ENCODE measurements at regions not wholly inside any gene's neighbourhood (a gene's known extent, or its start where the extent isn't known, plus 50 kb on each side); places are given as distances from the start of the nearest gene placed in this dataset.

DNA sequence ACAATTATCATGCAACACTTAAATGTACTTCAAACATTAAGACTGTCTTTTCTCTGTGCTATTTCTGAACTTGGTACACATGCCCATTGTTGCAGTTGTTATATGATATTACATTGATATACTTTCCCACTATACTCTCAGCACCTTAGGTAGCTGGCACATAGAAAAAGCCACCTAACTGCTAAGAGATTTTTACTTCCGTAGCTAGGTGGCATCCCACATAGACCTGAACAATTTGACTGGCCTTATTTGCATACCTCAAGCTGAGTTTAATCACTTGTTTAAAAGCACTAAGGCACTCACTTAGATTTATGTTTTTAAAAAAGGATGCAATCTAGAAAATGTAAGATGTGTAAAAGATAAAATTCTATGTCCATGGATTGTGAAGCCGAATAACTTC lies 194.2 kb downstream of the POU4F1 start:
- H3K27ac ChIP-seq, result no peak overlapping the region
- H3K4me3 ChIP-seq, result no peak overlapping the region
- no peak for DNase-seq
- intact Hi-C loops (cut with DNase I), result no loop called here
- TF ChIP-seq, protein P1, sequence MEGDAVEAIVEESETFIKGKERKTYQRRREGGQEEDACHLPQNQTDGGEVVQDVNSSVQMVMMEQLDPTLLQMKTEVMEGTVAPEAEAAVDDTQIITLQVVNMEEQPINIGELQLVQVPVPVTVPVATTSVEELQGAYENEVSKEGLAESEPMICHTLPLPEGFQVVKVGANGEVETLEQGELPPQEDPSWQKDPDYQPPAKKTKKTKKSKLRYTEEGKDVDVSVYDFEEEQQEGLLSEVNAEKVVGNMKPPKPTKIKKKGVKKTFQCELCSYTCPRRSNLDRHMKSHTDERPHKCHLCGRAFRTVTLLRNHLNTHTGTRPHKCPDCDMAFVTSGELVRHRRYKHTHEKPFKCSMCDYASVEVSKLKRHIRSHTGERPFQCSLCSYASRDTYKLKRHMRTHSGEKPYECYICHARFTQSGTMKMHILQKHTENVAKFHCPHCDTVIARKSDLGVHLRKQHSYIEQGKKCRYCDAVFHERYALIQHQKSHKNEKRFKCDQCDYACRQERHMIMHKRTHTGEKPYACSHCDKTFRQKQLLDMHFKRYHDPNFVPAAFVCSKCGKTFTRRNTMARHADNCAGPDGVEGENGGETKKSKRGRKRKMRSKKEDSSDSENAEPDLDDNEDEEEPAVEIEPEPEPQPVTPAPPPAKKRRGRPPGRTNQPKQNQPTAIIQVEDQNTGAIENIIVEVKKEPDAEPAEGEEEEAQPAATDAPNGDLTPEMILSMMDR (IDR thresholded peaks at IDR 0.05), result no peak
- H3K36me3 ChIP-seq, result no peaks in the 10 kb centered on the region
- H3K9me3 ChIP-seq, result no peaks in the 10 kb centered on the region
- H3K27me3 ChIP-seq, result no peaks in the 10 kb centered on the region
- no peak overlapping the region for H3K9ac ChIP-seq (ENCODE audit: low read depth in 2 of 2, low read length in 2 of 2)
- H3K4me1 ChIP-seq, result no peaks in the 10 kb centered on the region

- H3K27ac ChIP-seq, result no peak overlapping the region
- no peaks in the 10 kb centered on the region for H3K4me1 ChIP-seq
- intact Hi-C loops (cut with DNase I), result no loop called here
- H3K4me3 ChIP-seq, result no peak overlapping the region
- H3K27me3 ChIP-seq, result no peaks in the 10 kb centered on the region
- H3K9ac ChIP-seq (ENCODE audit: low read depth in 2 of 2, low read length in 2 of 2), result no peak overlapping the region
- no peaks in the 10 kb centered on the region for H3K36me3 ChIP-seq
- no peaks in the 10 kb centered on the region for H3K9me3 ChIP-seq
- TF ChIP-seq, protein P1 (IDR thresholded peaks at IDR 0.05), result no peak
- no peak for DNase-seq
Measured at GRCh38 chr13:78404846-78405360, 198.4 kb downstream of the POU4F1 start.

DNA sequence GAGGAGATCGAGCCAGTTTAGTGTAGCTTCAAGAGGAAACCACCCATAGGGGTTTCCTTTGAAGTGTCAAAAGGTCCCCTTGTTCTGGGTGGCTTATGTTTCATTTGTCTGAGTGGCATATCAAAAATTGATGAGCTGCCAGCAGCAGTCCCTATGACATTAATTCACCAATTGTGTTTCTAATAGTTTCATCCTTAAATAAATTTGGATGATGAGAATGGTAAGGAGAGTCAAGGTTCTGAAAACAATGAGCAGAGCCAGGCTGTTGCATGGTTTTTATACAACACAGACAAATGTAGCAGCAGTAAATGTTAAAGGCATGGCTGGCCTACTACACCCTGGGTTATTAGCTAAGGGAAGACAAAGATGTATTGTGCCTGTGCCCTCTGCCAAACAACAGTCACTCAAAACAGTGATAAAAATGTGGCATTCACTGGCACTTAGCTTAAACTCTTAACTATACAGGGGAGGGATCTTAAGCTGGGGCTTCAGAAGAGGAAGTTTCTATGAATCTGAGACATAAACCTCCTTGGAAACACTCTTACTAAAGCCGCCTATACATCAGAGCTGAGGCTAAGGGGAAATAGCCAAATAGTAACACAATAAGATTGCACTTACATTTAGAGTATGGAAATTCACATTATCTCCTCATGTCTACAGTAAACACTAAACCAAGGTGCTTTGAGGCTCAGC lies 200.5 kb downstream of the POU4F1 start:
- Histone ChIP-seq H3K9me3 (no peaks in the 10 kb centered on the region), H3K9ac (ENCODE audit: low read depth in 2 of 2, low read length in 2 of 2) (no peak overlapping the region), H3K27me3 (no peaks in the 10 kb centered on the region), H3K4me3 (no peak overlapping the region), H3K36me3 (no peaks in the 10 kb centered on the region), H3K4me1 (no peaks in the 10 kb centered on the region), H3K27ac (no peak overlapping the region)
- TF ChIP-seq, protein P1 (IDR thresholded peaks at IDR 0.05), result no peak
- no peak for DNase-seq
- intact Hi-C loops (cut with DNase I), result no loop called here

- Histone ChIP-seq H3K4me1 (no peaks in the 10 kb centered on the region), H3K9ac (ENCODE audit: low read depth in 2 of 2, low read length in 2 of 2) (no peak overlapping the region), H3K27ac (no peak overlapping the region), H3K27me3 (no peaks in the 10 kb centered on the region), H3K9me3 (no peaks in the 10 kb centered on the region), H3K4me3 (no peak overlapping the region), H3K36me3 (no peaks in the 10 kb centered on the region)
- TF ChIP-seq, protein P1 (IDR thresholded peaks at IDR 0.05), result no peak
- intact Hi-C loops (cut with DNase I), result no loop called here
- DNase-seq, result no peak
Measured at GRCh38 chr13:78401873-78402707, 201.3 kb downstream of the POU4F1 start.

GRCh38 chr13:78398743-78399410 lies 204.5 kb downstream of the POU4F1 start:
- no peak for DNase-seq
- no peak overlapping the region for H3K27ac ChIP-seq
- intact Hi-C loops (cut with DNase I), result no loop called here
- no peak overlapping the region for H3K4me3 ChIP-seq
- H3K36me3 ChIP-seq, result no peaks in the 10 kb centered on the region
- no peaks in the 10 kb centered on the region for H3K4me1 ChIP-seq
- no peaks in the 10 kb centered on the region for H3K9me3 ChIP-seq
- TF ChIP-seq, protein P1 (IDR thresholded peaks at IDR 0.05), result no peak
- H3K9ac ChIP-seq (ENCODE audit: low read depth in 2 of 2, low read length in 2 of 2), result no peak overlapping the region
- H3K27me3 ChIP-seq, result no peaks in the 10 kb centered on the region

Data from colonic mucosa (tissue), 4 donors.